H9 (cell line): ENCODE measurements at regions not wholly inside any gene's neighbourhood (a gene's known extent, or its start where the extent isn't known, plus 50 kb on each side); places are given as distances from the start of the nearest gene placed in this dataset.

ENCODE experiments used
- DNase-seq: peaks from one replicate; pipeline ENCODE4 v3.0.0-alpha.2; 2017
- H2AFZ ChIP-seq: one replicate; pipeline ENCODE4 v1.6.1; 2013; ENCODE audit warnings: mild to moderate bottlenecking, low read length, control low read depth, moderate library complexity
- H2AK5ac ChIP-seq: 2 replicates; pipeline ENCODE4 v1.6.1; 2013; ENCODE audit warnings: low read length, control low read depth, mixed read lengths; ENCODE audit not compliant: insufficient read length
- H2BK120ac ChIP-seq: one replicate; pipeline ENCODE4 v1.6.1; 2013; ENCODE audit warnings: low read depth, mild to moderate bottlenecking, low read length, control low read depth, inconsistent platforms; ENCODE audit not compliant: poor library complexity, severe bottlenecking
- H2BK12ac ChIP-seq: 2 replicates; pipeline ENCODE4 v1.6.1; 2013; ENCODE audit warnings: low read length, control low read depth, mixed read lengths, low read depth; ENCODE audit not compliant: insufficient read length
- H2BK15ac ChIP-seq: 2 replicates; pipeline ENCODE4 v1.6.1; 2013; ENCODE audit warnings: low read depth, low read length, control low read depth
- H2BK20ac ChIP-seq: one replicate; pipeline ENCODE4 v1.6.1; 2013; ENCODE audit warnings: low read depth, mild to moderate bottlenecking, low read length, control low read depth, inconsistent platforms; ENCODE audit not compliant: poor library complexity, severe bottlenecking
- H2BK5ac ChIP-seq: 2 replicates; pipeline ENCODE4 v1.6.1; 2013; ENCODE audit warnings: low read length, control low read depth, mixed read lengths; ENCODE audit not compliant: insufficient read length
- H3K14ac ChIP-seq: 2 replicates; pipeline ENCODE4 v1.6.1; 2013; ENCODE audit warnings: low read length, control low read depth; ENCODE audit not compliant: insufficient read depth
- H3K18ac ChIP-seq: 2 replicates; pipeline ENCODE4 v1.6.1; 2013; ENCODE audit warnings: low read depth, mild to moderate bottlenecking, mixed read lengths, low read length, control low read depth; ENCODE audit not compliant: insufficient read length
- H3K23ac ChIP-seq: 2 replicates; pipeline ENCODE4 v1.6.1; 2013; ENCODE audit warnings: low read length, control low read depth, mixed read lengths, low read depth; ENCODE audit not compliant: insufficient read length
- H3K23me2 ChIP-seq: 2 replicates; pipeline ENCODE4 v1.6.1; 2013; ENCODE audit warnings: low read depth, mild to moderate bottlenecking, mixed read lengths, low read length, control low read depth; ENCODE audit not compliant: insufficient read length, poor library complexity, severe bottlenecking
- H3K27ac ChIP-seq: 2 replicates; pipeline ENCODE4 v1.5.1; 2013; ENCODE audit warnings: low read length, control low read depth, mixed read lengths, low read depth; ENCODE audit not compliant: insufficient read length
- H3K27me3 ChIP-seq: 2 replicates; pipeline ENCODE4 v1.6.1; 2013; ENCODE audit warnings: low read length, control low read depth, inconsistent platforms; ENCODE audit not compliant: insufficient read depth
- H3K4ac ChIP-seq: 2 replicates; pipeline ENCODE4 v1.6.1; 2013; ENCODE audit warnings: low read depth, mild to moderate bottlenecking, control low read depth, inconsistent platforms, low read length, moderate library complexity
- H3K4me1 ChIP-seq: 2 replicates; pipeline ENCODE4 v1.6.1; 2013; ENCODE audit warnings: low read length, control low read depth, inconsistent platforms; ENCODE audit not compliant: insufficient read depth
- H3K4me2 ChIP-seq: 2 replicates; pipeline ENCODE4 v1.6.1; 2013; ENCODE audit warnings: low read length, control low read depth, mixed read lengths; ENCODE audit not compliant: insufficient read length, insufficient read depth
- H3K56ac ChIP-seq: 2 replicates; pipeline ENCODE4 v1.6.1; 2013; ENCODE audit warnings: low read depth, mild to moderate bottlenecking, mixed read lengths, low read length, control low read depth; ENCODE audit not compliant: insufficient read length
- H3K79me1 ChIP-seq: 2 replicates; pipeline ENCODE4 v1.6.1; 2013; ENCODE audit warnings: low read depth, mild to moderate bottlenecking, moderate library complexity, low read length, control low read depth, inconsistent platforms; ENCODE audit not compliant: insufficient read depth, poor library complexity, severe bottlenecking
- H3K79me2 ChIP-seq: 2 replicates; pipeline ENCODE4 v1.6.1; 2013; ENCODE audit warnings: low read length, control low read depth, inconsistent platforms; ENCODE audit not compliant: insufficient read depth
- H3K9ac ChIP-seq: 2 replicates; pipeline ENCODE4 v1.6.1; 2013; ENCODE audit warnings: low read length, control low read depth, mixed read lengths; ENCODE audit not compliant: insufficient read length; ENCODE audit errors: extremely low read depth
- H3K9me3 ChIP-seq: one replicate; pipeline ENCODE4 v1.6.1; 2013; ENCODE audit warnings: low read depth, low read length, inconsistent platforms; ENCODE audit not compliant: control insufficient read depth
- H3T11ph ChIP-seq: one replicate; pipeline ENCODE4 v1.6.1; 2013; ENCODE audit warnings: mild to moderate bottlenecking, low read length, control low read depth, inconsistent platforms
- H4K20me1 ChIP-seq: one replicate; pipeline ENCODE4 v1.6.1; 2013; ENCODE audit not compliant: control insufficient read depth, insufficient read length, insufficient read depth
- H4K5ac ChIP-seq: 2 replicates; pipeline ENCODE4 v1.6.1; 2013; ENCODE audit warnings: low read depth, mild to moderate bottlenecking, mixed read lengths, low read length, control low read depth; ENCODE audit not compliant: insufficient read length
- H4K8ac ChIP-seq: replicated peaks from 2 replicates; pipeline ENCODE4 v1.6.1; 2013; ENCODE audit warnings: low read length, control low read depth, mixed read lengths, low read depth; ENCODE audit not compliant: insufficient read length
- H4K91ac ChIP-seq: 2 replicates; pipeline ENCODE4 v1.6.1; 2013; ENCODE audit warnings: low read depth, mild to moderate bottlenecking, moderate library complexity, mixed read lengths, low read length, control low read depth; ENCODE audit not compliant: insufficient read length
- H3K27ac Mint-ChIP-seq, 3 experiments: 2 replicates in 2 of 3; 3 replicates in 1 of 3; pipeline ENCODE4 v1.8.0; 2020 to 2021; ENCODE audit warnings: mixed read lengths in 3 of 3, mild to moderate bottlenecking in 1 of 3, moderate library complexity in 1 of 3
- H3K27me3 Mint-ChIP-seq: 2 replicates; pipeline ENCODE4 v1.8.0; 2021; ENCODE audit warnings: low read depth, mild to moderate bottlenecking, moderate library complexity, mixed read lengths
- H3K36me3 Mint-ChIP-seq, 3 experiments: 2 replicates in 2 of 3; 3 replicates in 1 of 3; pipeline ENCODE4 v1.8.0; 2020 to 2021; ENCODE audit warnings: low read depth in 3 of 3, mixed read lengths in 3 of 3; ENCODE audit not compliant: insufficient read depth in 1 of 3
- H3K4me1 Mint-ChIP-seq, 2 experiments: 2 replicates each; pipeline ENCODE4 v1.8.0; 2020; ENCODE audit warnings: mixed read lengths in 2 of 2
- H3K4me3 Mint-ChIP-seq, 2 experiments: 2 replicates in 1 of 2; 3 replicates in 1 of 2; pipeline ENCODE4 v1.8.0; 2020 to 2021; ENCODE audit warnings: mild to moderate bottlenecking in 2 of 2, mixed read lengths in 2 of 2, moderate library complexity in 1 of 2
- H3K9me3 Mint-ChIP-seq, 2 experiments: 2 replicates in 1 of 2; 3 replicates in 1 of 2; pipeline ENCODE4 v1.8.0; 2020; ENCODE audit warnings: mild to moderate bottlenecking in 2 of 2, mixed read lengths in 2 of 2, moderate library complexity in 1 of 2
- WGBS: extraction: QIAGEN DNeasy Blood & Tissue Kit; methylation state at CpG from one replicate; pipeline ENCODE4 v1.1.7; 2013; ENCODE audit warnings: missing lambda C conversion rate, low lambda C conversion rate, mixed read lengths; ENCODE audit not compliant: insufficient read length; ENCODE audit errors: extremely low coverage; 5-methylcytosine and 5-hydroxymethylcytosine counted together
- TF ChIP-seq, protein P1 (sequence below): fragments of 200-600 bp; sonication (generic); conservative IDR thresholded peaks from 3 replicates; pipeline ENCODE4 v1.8.0; 2021; ENCODE audit warnings: antibody characterized with exemption, mild to moderate bottlenecking

GRCh38 chr5:57685516-57686255 lies 203.1 kb upstream of the ACTBL2 start:
- H2AFZ ChIP-seq = no peak overlapping the region
- WGBS = no CpG with 5 or more reads among the region's 3 CpGs
- no peak overlapping the region for H2BK12ac ChIP-seq

More at GRCh38 chr5:57685516-57686255, 203.1 kb upstream of the ACTBL2 start:
- H4K20me1 ChIP-seq = no peaks in the 10 kb centered on the region
- TF ChIP-seq, protein P1, sequence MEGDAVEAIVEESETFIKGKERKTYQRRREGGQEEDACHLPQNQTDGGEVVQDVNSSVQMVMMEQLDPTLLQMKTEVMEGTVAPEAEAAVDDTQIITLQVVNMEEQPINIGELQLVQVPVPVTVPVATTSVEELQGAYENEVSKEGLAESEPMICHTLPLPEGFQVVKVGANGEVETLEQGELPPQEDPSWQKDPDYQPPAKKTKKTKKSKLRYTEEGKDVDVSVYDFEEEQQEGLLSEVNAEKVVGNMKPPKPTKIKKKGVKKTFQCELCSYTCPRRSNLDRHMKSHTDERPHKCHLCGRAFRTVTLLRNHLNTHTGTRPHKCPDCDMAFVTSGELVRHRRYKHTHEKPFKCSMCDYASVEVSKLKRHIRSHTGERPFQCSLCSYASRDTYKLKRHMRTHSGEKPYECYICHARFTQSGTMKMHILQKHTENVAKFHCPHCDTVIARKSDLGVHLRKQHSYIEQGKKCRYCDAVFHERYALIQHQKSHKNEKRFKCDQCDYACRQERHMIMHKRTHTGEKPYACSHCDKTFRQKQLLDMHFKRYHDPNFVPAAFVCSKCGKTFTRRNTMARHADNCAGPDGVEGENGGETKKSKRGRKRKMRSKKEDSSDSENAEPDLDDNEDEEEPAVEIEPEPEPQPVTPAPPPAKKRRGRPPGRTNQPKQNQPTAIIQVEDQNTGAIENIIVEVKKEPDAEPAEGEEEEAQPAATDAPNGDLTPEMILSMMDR = no peak
- Mint-ChIP-seq H3K27me3 (no peaks in the 10 kb centered on the region), H3K36me3 (no peaks in the 10 kb centered on the region), H3K4me1 (no peaks in the 10 kb centered on the region; a peak in 1 of 4 replicates), H3K4me3 (no peak overlapping the region), H3K27ac (no peak overlapping the region), H3K9me3 (no peaks in the 10 kb centered on the region)
- no peaks in the 10 kb centered on the region for H3K79me1 ChIP-seq
- H3K4me1 ChIP-seq = no peaks in the 10 kb centered on the region
- no peak overlapping the region for H3K56ac ChIP-seq
- no peak overlapping the region for H3K18ac ChIP-seq
- no peaks in the 10 kb centered on the region for H3K9me3 ChIP-seq
- no peak overlapping the region for H3K23ac ChIP-seq
- H2AK5ac ChIP-seq = no peak overlapping the region
- no peak overlapping the region for H4K5ac ChIP-seq
- H3T11ph ChIP-seq = no peak overlapping the region
- DNase-seq = no peak
- no peak overlapping the region for H2BK15ac ChIP-seq
- H3K27me3 ChIP-seq = no peaks in the 10 kb centered on the region
- no peaks in the 10 kb centered on the region for H3K79me2 ChIP-seq
- H2BK5ac ChIP-seq = no peak overlapping the region
- no peak overlapping the region for H4K8ac ChIP-seq
- H2BK120ac ChIP-seq = no peak overlapping the region
- no peaks in the 10 kb centered on the region for H3K23me2 ChIP-seq
- no peak overlapping the region for H3K4ac ChIP-seq
- no peak overlapping the region for H4K91ac ChIP-seq
- no peak overlapping the region for H3K14ac ChIP-seq
- no peak overlapping the region for H2BK20ac ChIP-seq
- no peak overlapping the region for H3K27ac ChIP-seq
- no peak overlapping the region for H3K9ac ChIP-seq
- H3K4me2 ChIP-seq = no peak overlapping the region
